HepG2 (cell line): ENCODE measurements at regions not wholly inside any gene's neighbourhood (a gene's known extent, or its start where the extent isn't known, plus 50 kb on each side); places are given as distances from the start of the nearest gene placed in this dataset.

Experiments
- FOXP4 ChIP-seq: sonication (generic); formaldehyde crosslinking; IDR thresholded peaks from 2 replicates; pipeline ENCODE4 v1.4.0; 2020; ENCODE audit warnings: missing genetic modification reagents
- POLR2A ChIP-seq, 2 experiments: IDR thresholded peaks; 2 replicates each; pipeline ENCODE4 v1.6.1; 2011; ENCODE audit warnings: low read depth in 2 of 2, low read length in 2 of 2, mild to moderate bottlenecking in 1 of 2, moderate library complexity in 1 of 2; ENCODE audit not compliant: insufficient read depth in 1 of 2
- ZBTB26 ChIP-seq: IDR thresholded peaks from 2 replicates; pipeline ENCODE4 v1.6.1; 2016; ENCODE audit warnings: missing compliant biosample characterization, missing genetic modification reagents, borderline replicate concordance
- ZNF138 ChIP-seq: sonication (generic); formaldehyde crosslinking; IDR thresholded peaks from 2 replicates; pipeline ENCODE4 v1.5.0; 2020; ENCODE audit warnings: mild to moderate bottlenecking, low read depth, missing genetic modification reagents
- ZNF143 ChIP-seq: sonication (generic); formaldehyde crosslinking; IDR thresholded peaks from 2 replicates; pipeline ENCODE4 v1.4.0; 2020; ENCODE audit warnings: missing genetic modification reagents

- TF ChIP-seq ZBTB26 (CRISPR knock-in tag) (no peak), ZNF143 (no peak), FOXP4 (no peak), POLR2A (IDR thresholded peaks at IDR 0.05; ENCODE audit: insufficient read depth in 1 of 2, low read depth in 2 of 2, low read length in 2 of 2) (no peak), ZNF138 (CRISPR knock-in tag) (no peak)
These were observed 537.9 kb downstream of the ANKRD7 start for GRCh38 chr7:118762451-118762850.
